ENCODE measurements at regions not wholly inside any gene's neighbourhood (a gene's known extent, or its start where the extent isn't known, plus 50 kb on each side); places are given as distances from the start of the nearest gene placed in this dataset.
"Not testable (repeated sequence)": the region's sequence is repeated elsewhere in the genome, so short reads cannot be mapped to it uniquely, and the experiment has no call there.

GRCh38 chr6:91055959-91056358, 469.1 kb upstream of the MAP3K7 start:
- Histone ChIP-seq H3K9me3 (ENCODE audit: control insufficient read depth in 3 of 3, low read length in 3 of 3) (peaks cover 0 to 2% (median 0%) of the 10 kb centered on the region in 3 donors), H3K9ac (ENCODE audit: low read depth in 1 of 3, low read length in 3 of 3) (no peak overlapping the region), H3K27ac (ENCODE audit: low read depth, low read length) (no peak overlapping the region), H3K27me3 (ENCODE audit: control insufficient read depth in 3 of 3, insufficient read depth in 3 of 3, low read length in 3 of 3) (no peaks in the 10 kb centered on the region), H3K4me1 (ENCODE audit: control insufficient read depth in 3 of 3, insufficient read depth in 3 of 3, low read length in 3 of 3) (no peaks in the 10 kb centered on the region), H3K36me3 (ENCODE audit: control insufficient read depth in 3 of 3, insufficient read depth in 3 of 3, low read length in 3 of 3) (no peaks in the 10 kb centered on the region), H3K4me3 (ENCODE audit: low read length in 3 of 3) (no peak overlapping the region)

DNA sequence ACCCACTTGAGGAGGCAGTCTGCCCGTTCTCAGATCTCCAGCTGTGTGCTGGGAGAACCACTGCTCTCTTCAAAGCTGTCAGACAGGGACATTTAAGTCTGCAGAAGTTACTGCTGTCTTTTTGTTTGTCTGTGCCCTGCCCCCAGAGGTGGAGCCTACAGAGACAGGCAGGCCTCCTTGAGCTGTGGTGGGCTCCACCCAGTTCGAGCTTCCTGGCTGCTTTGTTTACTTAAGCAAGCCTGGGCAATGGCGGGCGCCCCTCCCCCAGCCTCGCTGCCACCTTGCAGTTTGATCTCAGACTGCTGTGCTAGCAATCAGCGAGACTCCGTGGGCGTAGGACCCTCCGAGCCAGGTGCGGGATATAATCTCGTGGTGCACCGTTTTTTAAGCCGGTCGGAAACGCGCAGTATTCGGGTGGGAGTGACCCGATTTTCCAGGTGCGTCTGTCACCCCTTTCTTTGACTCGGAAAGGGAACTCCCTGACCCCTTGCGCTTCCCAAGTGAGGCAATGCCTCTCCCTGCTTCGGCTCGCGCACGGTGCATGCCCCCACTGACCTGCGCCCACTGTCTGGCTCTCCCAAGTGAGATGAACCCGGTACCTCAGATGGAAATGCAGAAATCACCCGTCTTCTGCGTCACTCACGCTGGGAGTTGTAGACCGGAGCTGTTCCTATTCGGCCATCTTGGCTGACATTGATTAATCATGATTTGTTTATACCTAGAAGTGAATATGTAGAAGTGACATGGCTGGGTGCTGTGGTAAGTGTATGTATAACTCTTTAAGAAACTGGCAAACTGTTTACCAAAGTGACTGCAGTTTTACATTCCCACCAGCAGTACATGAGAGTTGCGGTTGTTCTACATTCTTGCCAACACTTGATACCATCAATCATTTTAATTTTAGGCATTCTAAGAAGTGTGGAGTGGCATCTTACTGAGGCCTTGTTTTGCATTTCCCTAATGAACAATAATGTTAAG, 465.9 kb upstream of the MAP3K7 start:
- H3K27me3 ChIP-seq (ENCODE audit: control insufficient read depth in 3 of 3, insufficient read depth in 3 of 3, low read length in 3 of 3); H3K9ac ChIP-seq (ENCODE audit: low read depth in 1 of 3, low read length in 3 of 3); H3K4me3 ChIP-seq (ENCODE audit: low read length in 3 of 3); H3K9me3 ChIP-seq (ENCODE audit: control insufficient read depth in 3 of 3, low read length in 3 of 3); H3K4me1 ChIP-seq (ENCODE audit: control insufficient read depth in 3 of 3, insufficient read depth in 3 of 3, low read length in 3 of 3); H3K27ac ChIP-seq (ENCODE audit: low read depth, low read length); H3K36me3 ChIP-seq (ENCODE audit: control insufficient read depth in 3 of 3, insufficient read depth in 3 of 3, low read length in 3 of 3): not testable (repeated sequence)

- H3K27me3 ChIP-seq (ENCODE audit: control insufficient read depth in 3 of 3, insufficient read depth in 3 of 3, low read length in 3 of 3): no peaks in the 10 kb centered on the region
- H3K4me3 ChIP-seq (ENCODE audit: low read length in 3 of 3): no peak overlapping the region
- no peaks in the 10 kb centered on the region for H3K4me1 ChIP-seq (ENCODE audit: control insufficient read depth in 3 of 3, insufficient read depth in 3 of 3, low read length in 3 of 3)
- H3K9me3 ChIP-seq (ENCODE audit: control insufficient read depth in 3 of 3, low read length in 3 of 3): no peaks in the 10 kb centered on the region
- no peak overlapping the region for H3K9ac ChIP-seq (ENCODE audit: low read depth in 1 of 3, low read length in 3 of 3)
- H3K27ac ChIP-seq (ENCODE audit: low read depth, low read length): no peak overlapping the region
- H3K36me3 ChIP-seq (ENCODE audit: control insufficient read depth in 3 of 3, insufficient read depth in 3 of 3, low read length in 3 of 3): no peaks in the 10 kb centered on the region
Measured at GRCh38 chr6:91045161-91045560, 458.3 kb upstream of the MAP3K7 start.

- Histone ChIP-seq H3K36me3 (ENCODE audit: control insufficient read depth in 3 of 3, insufficient read depth in 3 of 3, low read length in 3 of 3) (no peaks in the 10 kb centered on the region), H3K4me3 (ENCODE audit: low read length in 3 of 3) (no peak overlapping the region), H3K9ac (ENCODE audit: low read depth in 1 of 3, low read length in 3 of 3) (no peak overlapping the region), H3K4me1 (ENCODE audit: control insufficient read depth in 3 of 3, insufficient read depth in 3 of 3, low read length in 3 of 3) (no peaks in the 10 kb centered on the region), H3K27ac (ENCODE audit: low read depth, low read length) (no peak overlapping the region), H3K27me3 (ENCODE audit: control insufficient read depth in 3 of 3, insufficient read depth in 3 of 3, low read length in 3 of 3) (no peaks in the 10 kb centered on the region), H3K9me3 (ENCODE audit: control insufficient read depth in 3 of 3, low read length in 3 of 3) (no peaks in the 10 kb centered on the region)
Measured at GRCh38 chr6:91043751-91044150, 456.9 kb upstream of the MAP3K7 start.

DNA sequence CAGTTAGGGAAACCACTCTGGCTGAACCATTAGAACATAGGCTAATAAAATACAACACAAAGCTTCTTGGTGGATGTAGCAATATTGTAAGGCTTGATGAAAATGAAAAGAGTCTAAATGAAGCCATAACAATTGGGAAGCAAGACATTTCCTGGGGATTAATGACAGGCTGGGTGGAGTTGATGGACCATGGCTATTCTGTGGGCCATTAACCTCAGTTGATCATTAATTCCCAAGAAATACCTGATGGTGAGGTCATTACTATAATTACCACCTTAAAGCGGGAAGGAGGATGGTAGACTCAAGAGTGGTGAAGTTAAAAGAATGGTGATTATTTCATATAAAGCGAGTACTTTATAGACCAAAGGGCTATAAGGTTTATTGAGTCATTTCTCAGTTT, 455.8 kb upstream of the MAP3K7 start:
- Histone ChIP-seq H3K4me1 (ENCODE audit: control insufficient read depth in 3 of 3, insufficient read depth in 3 of 3, low read length in 3 of 3) (no peaks in the 10 kb centered on the region), H3K36me3 (ENCODE audit: control insufficient read depth in 3 of 3, insufficient read depth in 3 of 3, low read length in 3 of 3) (no peaks in the 10 kb centered on the region), H3K9me3 (ENCODE audit: control insufficient read depth in 3 of 3, low read length in 3 of 3) (no peaks in the 10 kb centered on the region), H3K27ac (ENCODE audit: low read depth, low read length) (no peak overlapping the region), H3K9ac (ENCODE audit: low read depth in 1 of 3, low read length in 3 of 3) (no peak overlapping the region), H3K4me3 (ENCODE audit: low read length in 3 of 3) (no peak overlapping the region), H3K27me3 (ENCODE audit: control insufficient read depth in 3 of 3, insufficient read depth in 3 of 3, low read length in 3 of 3) (no peaks in the 10 kb centered on the region)

- H3K9ac ChIP-seq (ENCODE audit: low read depth in 1 of 3, low read length in 3 of 3): no peak overlapping the region
Measured at GRCh38 chr6:91033964-91034363, 447.1 kb upstream of the MAP3K7 start.

DNA sequence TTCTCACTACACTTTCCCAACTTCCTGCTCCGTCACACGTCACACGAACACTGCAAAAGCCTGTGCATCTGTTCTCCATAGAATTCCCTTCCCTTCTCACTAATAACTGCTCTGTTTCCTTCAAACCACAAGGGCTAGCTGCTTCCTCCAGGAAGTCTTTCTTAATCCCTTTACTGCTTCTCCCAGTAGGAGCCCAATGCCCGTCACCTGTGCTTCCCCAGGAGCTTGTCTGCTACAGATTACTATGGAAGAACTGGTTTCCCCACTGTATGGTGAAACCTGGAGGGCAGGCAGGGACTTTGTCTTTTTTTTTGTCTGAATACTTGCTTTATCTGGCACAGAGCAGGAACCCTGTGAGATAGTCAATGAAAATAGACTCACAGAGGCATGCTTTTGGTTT, 444.7 kb upstream of the MAP3K7 start:
- no peaks in the 10 kb centered on the region for H3K9me3 ChIP-seq (ENCODE audit: control insufficient read depth in 3 of 3, low read length in 3 of 3)
- H3K4me1 ChIP-seq (ENCODE audit: control insufficient read depth in 3 of 3, insufficient read depth in 3 of 3, low read length in 3 of 3): no peaks in the 10 kb centered on the region
- no peaks in the 10 kb centered on the region for H3K36me3 ChIP-seq (ENCODE audit: control insufficient read depth in 3 of 3, insufficient read depth in 3 of 3, low read length in 3 of 3)
- peaks cover 0 to 2% (median 0%) of the 10 kb centered on the region in 3 donors for H3K27me3 ChIP-seq (ENCODE audit: control insufficient read depth in 3 of 3, insufficient read depth in 3 of 3, low read length in 3 of 3)
- no peak overlapping the region for H3K27ac ChIP-seq (ENCODE audit: low read depth, low read length)
- no peak overlapping the region for H3K9ac ChIP-seq (ENCODE audit: low read depth in 1 of 3, low read length in 3 of 3)
- no peak overlapping the region for H3K4me3 ChIP-seq (ENCODE audit: low read length in 3 of 3)

More at GRCh38 chr6:91033964-91034363, 447.1 kb upstream of the MAP3K7 start:
- H3K4me1 ChIP-seq (ENCODE audit: control insufficient read depth in 3 of 3, insufficient read depth in 3 of 3, low read length in 3 of 3): no peaks in the 10 kb centered on the region
- no peak overlapping the region for H3K27ac ChIP-seq (ENCODE audit: low read depth, low read length)
- no peak overlapping the region for H3K4me3 ChIP-seq (ENCODE audit: low read length in 3 of 3)
- H3K9me3 ChIP-seq (ENCODE audit: control insufficient read depth in 3 of 3, low read length in 3 of 3): no peaks in the 10 kb centered on the region
- H3K27me3 ChIP-seq (ENCODE audit: control insufficient read depth in 3 of 3, insufficient read depth in 3 of 3, low read length in 3 of 3): peaks cover 0 to 2% (median 0%) of the 10 kb centered on the region in 3 donors
- no peaks in the 10 kb centered on the region for H3K36me3 ChIP-seq (ENCODE audit: control insufficient read depth in 3 of 3, insufficient read depth in 3 of 3, low read length in 3 of 3)

GRCh38 chr6:91029211-91029610, 442.3 kb upstream of the MAP3K7 start:
- Histone ChIP-seq H3K9me3 (ENCODE audit: control insufficient read depth in 3 of 3, low read length in 3 of 3) (no peaks in the 10 kb centered on the region), H3K9ac (ENCODE audit: low read depth in 1 of 3, low read length in 3 of 3) (no peak overlapping the region), H3K27me3 (ENCODE audit: control insufficient read depth in 3 of 3, insufficient read depth in 3 of 3, low read length in 3 of 3) (peaks cover 0 to 2% (median 0%) of the 10 kb centered on the region in 3 donors), H3K4me3 (ENCODE audit: low read length in 3 of 3) (no peak overlapping the region), H3K27ac (ENCODE audit: low read depth, low read length) (no peak overlapping the region), H3K4me1 (ENCODE audit: control insufficient read depth in 3 of 3, insufficient read depth in 3 of 3, low read length in 3 of 3) (no peaks in the 10 kb centered on the region), H3K36me3 (ENCODE audit: control insufficient read depth in 3 of 3, insufficient read depth in 3 of 3, low read length in 3 of 3) (no peaks in the 10 kb centered on the region)

DNA sequence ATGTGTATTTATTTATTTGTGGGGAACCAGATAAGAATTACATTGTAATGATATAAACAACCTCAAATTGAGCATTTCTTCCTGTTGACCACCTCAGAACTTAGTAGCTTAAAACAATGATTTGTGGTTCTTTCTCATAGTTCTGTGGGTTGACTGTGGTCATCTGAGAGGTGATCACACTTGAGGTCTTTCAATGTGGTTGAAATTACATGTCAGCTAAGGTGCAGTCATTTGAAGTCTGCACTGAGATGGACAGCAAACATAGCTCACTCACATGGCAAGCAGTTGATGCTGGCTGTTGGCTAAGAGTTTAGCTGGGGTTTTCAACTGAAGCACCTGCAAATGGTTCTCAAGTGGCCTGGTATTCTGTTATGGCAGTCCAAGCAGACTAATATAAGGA, 436.7 kb upstream of the MAP3K7 start:
- Histone ChIP-seq H3K27ac (ENCODE audit: low read depth, low read length) (no peak overlapping the region), H3K9me3 (ENCODE audit: control insufficient read depth in 3 of 3, low read length in 3 of 3) (no peaks in the 10 kb centered on the region), H3K9ac (ENCODE audit: low read depth in 1 of 3, low read length in 3 of 3) (no peak overlapping the region), H3K4me3 (ENCODE audit: low read length in 3 of 3) (no peak overlapping the region), H3K27me3 (ENCODE audit: control insufficient read depth in 3 of 3, insufficient read depth in 3 of 3, low read length in 3 of 3) (no peaks in the 10 kb centered on the region), H3K36me3 (ENCODE audit: control insufficient read depth in 3 of 3, insufficient read depth in 3 of 3, low read length in 3 of 3) (no peaks in the 10 kb centered on the region), H3K4me1 (ENCODE audit: control insufficient read depth in 3 of 3, insufficient read depth in 3 of 3, low read length in 3 of 3) (no peaks in the 10 kb centered on the region)

DNA sequence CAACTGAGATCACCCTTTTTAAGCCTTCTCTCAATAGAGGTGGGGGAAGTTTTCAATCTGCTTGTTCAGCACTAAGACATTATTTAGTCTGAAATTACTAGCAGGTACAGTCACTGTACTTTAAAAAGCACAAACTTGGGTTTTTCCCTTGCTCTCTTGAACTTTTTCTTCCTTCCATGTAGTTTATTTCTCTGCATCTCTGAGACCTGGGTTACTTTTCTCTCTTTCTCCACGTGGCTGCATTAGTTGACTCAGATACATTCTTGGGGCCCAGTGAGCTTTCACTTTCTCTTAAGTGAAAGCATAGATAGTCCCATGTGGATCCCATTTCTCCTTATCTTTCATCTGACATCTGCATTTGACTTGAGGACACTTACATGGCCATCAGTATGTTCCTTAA, 433.9 kb upstream of the MAP3K7 start:
- H3K9ac ChIP-seq (ENCODE audit: low read depth in 1 of 3, low read length in 3 of 3): no peak overlapping the region
- H3K4me3 ChIP-seq (ENCODE audit: low read length in 3 of 3): no peak overlapping the region
- H3K36me3 ChIP-seq (ENCODE audit: control insufficient read depth in 3 of 3, insufficient read depth in 3 of 3, low read length in 3 of 3): no peaks in the 10 kb centered on the region
- H3K27ac ChIP-seq (ENCODE audit: low read depth, low read length): no peak overlapping the region
- no peaks in the 10 kb centered on the region for H3K27me3 ChIP-seq (ENCODE audit: control insufficient read depth in 3 of 3, insufficient read depth in 3 of 3, low read length in 3 of 3)
- H3K9me3 ChIP-seq (ENCODE audit: control insufficient read depth in 3 of 3, low read length in 3 of 3): no peaks in the 10 kb centered on the region
- no peaks in the 10 kb centered on the region for H3K4me1 ChIP-seq (ENCODE audit: control insufficient read depth in 3 of 3, insufficient read depth in 3 of 3, low read length in 3 of 3)

All from skeletal muscle tissue (tissue), 3 donors.